Testis (tissue), 2 donors: ENCODE measurements at regions not wholly inside any gene's neighbourhood (a gene's known extent, or its start where the extent isn't known, plus 50 kb on each side); places are given as distances from the start of the nearest gene placed in this dataset.

Experiments used
- POLR2A ChIP-seq: fragments of 450-650 bp; IDR thresholded peaks from one replicate; pipeline ENCODE4 v1.6.1; 2017; ENCODE audit warnings: antibody characterized with exemption, mild to moderate bottlenecking, moderate library complexity
- TF ChIP-seq, protein P1 (sequence below), 3 experiments: fragments of 450-650 bp in 2 of 3; fragments of 200-600 bp in 1 of 3; sonication (generic) in 1 of 3; IDR thresholded peaks; one replicate each; pipeline ENCODE4 v1.5.1; 2016 to 2019; ENCODE audit warnings: antibody characterized with exemption in 3 of 3, mild to moderate bottlenecking in 2 of 3, moderate library complexity in 1 of 3

DNA sequence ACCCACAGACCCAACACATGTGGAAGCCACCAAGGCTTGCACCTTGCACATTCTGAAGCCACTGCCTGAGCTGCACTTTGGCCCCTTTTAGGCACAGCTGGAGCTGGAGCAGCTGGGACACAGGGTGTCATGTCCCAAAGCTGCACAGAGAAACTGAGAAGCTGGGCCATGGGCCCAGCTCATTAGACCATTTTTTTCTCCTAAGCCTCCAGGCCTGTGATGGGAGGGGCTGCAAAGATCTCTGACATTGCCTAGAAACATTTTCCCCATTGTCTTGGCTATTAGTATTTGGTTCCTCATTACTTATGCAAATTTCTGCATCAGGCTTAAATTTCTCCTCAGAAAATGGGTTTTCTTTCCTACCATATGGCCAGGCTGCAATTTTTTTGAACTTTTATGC is 447.4 kb upstream of the HS3ST1 start:
- TF ChIP-seq POLR2A: no peak
- TF ChIP-seq, protein P1, sequence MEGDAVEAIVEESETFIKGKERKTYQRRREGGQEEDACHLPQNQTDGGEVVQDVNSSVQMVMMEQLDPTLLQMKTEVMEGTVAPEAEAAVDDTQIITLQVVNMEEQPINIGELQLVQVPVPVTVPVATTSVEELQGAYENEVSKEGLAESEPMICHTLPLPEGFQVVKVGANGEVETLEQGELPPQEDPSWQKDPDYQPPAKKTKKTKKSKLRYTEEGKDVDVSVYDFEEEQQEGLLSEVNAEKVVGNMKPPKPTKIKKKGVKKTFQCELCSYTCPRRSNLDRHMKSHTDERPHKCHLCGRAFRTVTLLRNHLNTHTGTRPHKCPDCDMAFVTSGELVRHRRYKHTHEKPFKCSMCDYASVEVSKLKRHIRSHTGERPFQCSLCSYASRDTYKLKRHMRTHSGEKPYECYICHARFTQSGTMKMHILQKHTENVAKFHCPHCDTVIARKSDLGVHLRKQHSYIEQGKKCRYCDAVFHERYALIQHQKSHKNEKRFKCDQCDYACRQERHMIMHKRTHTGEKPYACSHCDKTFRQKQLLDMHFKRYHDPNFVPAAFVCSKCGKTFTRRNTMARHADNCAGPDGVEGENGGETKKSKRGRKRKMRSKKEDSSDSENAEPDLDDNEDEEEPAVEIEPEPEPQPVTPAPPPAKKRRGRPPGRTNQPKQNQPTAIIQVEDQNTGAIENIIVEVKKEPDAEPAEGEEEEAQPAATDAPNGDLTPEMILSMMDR (IDR thresholded peaks at IDR 0.05): no peak
